ENCODE measurements at regions not wholly inside any gene's neighbourhood (a gene's known extent, or its start where the extent isn't known, plus 50 kb on each side); places are given as distances from the start of the nearest gene placed in this dataset.

GRCh38 chr12:127077262-127078045, 1189.5 kb upstream of the TMEM132C start:
- DNase-seq, result no peak

GRCh38 chr12:127078577-127079350, 1188.2 kb upstream of the TMEM132C start:
- DNase-seq, result no peak

- no peak for DNase-seq
Observed at GRCh38 chr12:127079636-127080035, 1187.3 kb upstream of the TMEM132C start.

- no peak for DNase-seq
Observed at GRCh38 chr12:127081058-127081457, 1185.9 kb upstream of the TMEM132C start.

- no peak for DNase-seq
Observed at GRCh38 chr12:127083008-127083949, 1183.7 kb upstream of the TMEM132C start.

GRCh38 chr12:127101076-127101475, 1165.9 kb upstream of the TMEM132C start:
- no peak for DNase-seq

GRCh38 chr12:127106041-127106440, 1160.9 kb upstream of the TMEM132C start:
- DNase-seq, result no peak

GRCh38 chr12:127106697-127107096, 1160.3 kb upstream of the TMEM132C start:
- no peak for DNase-seq

GRCh38 chr12:127107744-127108143, 1159.2 kb upstream of the TMEM132C start:
- DNase-seq, result no peak

- no peak for DNase-seq
Observed at GRCh38 chr12:127108360-127109215, 1158.4 kb upstream of the TMEM132C start.

GRCh38 chr12:127113945-127114344, 1153.0 kb upstream of the TMEM132C start:
- DNase-seq, result no peak

- DNase-seq, result no peak
Observed at GRCh38 chr12:127115468-127116035, 1151.4 kb upstream of the TMEM132C start.

GRCh38 chr12:127118251-127118650, 1148.7 kb upstream of the TMEM132C start:
- DNase-seq, result no peak

GRCh38 chr12:127119600-127120140, 1147.3 kb upstream of the TMEM132C start:
- no peak for DNase-seq

- no peak for DNase-seq
Observed at GRCh38 chr12:127120851-127121250, 1146.1 kb upstream of the TMEM132C start.

- DNase-seq, result no peak
Observed at GRCh38 chr12:127121494-127122084, 1145.4 kb upstream of the TMEM132C start.

GRCh38 chr12:127125607-127126259, 1141.2 kb upstream of the TMEM132C start:
- DNase-seq, result no peak

- no peak for DNase-seq
Observed at GRCh38 chr12:127126260-127126628, 1140.7 kb upstream of the TMEM132C start.

- no peak for DNase-seq
Observed at GRCh38 chr12:127127897-127128296, 1139.1 kb upstream of the TMEM132C start.

GRCh38 chr12:127130506-127131124, 1136.4 kb upstream of the TMEM132C start:
- no peak for DNase-seq
